SH-SY5Y (cell line): ENCODE measurements at regions not wholly inside any gene's neighbourhood (a gene's known extent, or its start where the extent isn't known, plus 50 kb on each side); places are given as distances from the start of the nearest gene placed in this dataset.

ENCODE experiments used
- GATA2 ChIP-seq: IDR thresholded peaks from 2 replicates; pipeline ENCODE4 v1.6.1; 2011; ENCODE audit warnings: mild to moderate bottlenecking, low read depth, low read length
- GATA3 ChIP-seq: IDR thresholded peaks from 2 replicates; pipeline ENCODE4 v1.6.1; 2011; ENCODE audit warnings: low read depth, mild to moderate bottlenecking, low read length, moderate library complexity

- TF ChIP-seq GATA3: no peak
Measured at GRCh38 chr21:15526798-15527197, 203.0 kb upstream of the USP25 start.

DNA sequence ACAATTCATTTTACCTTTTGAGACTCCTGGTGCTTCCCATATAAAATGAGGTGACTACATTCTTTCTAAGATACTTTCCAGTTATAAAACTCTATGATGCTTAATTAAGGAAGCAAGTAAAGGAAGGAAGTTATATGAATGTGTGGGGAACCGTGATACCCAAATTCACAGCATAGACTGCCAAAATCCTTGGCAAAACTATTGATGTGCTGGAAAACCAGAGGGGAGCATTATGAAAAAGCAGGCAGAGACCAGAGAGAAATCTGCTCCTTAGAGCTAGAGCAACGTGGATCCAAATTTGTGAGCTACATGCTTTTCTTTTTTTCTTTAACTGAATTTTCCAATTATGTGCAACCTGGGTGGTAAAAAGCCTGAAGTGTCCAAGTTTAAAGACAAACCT lies 201.4 kb upstream of the USP25 start:
- no peak for TF ChIP-seq GATA3
- TF ChIP-seq GATA2: no peak

- TF ChIP-seq GATA3: no peak
- TF ChIP-seq GATA2: no peak
Measured at GRCh38 chr21:15531986-15532385, 197.8 kb upstream of the USP25 start.

DNA sequence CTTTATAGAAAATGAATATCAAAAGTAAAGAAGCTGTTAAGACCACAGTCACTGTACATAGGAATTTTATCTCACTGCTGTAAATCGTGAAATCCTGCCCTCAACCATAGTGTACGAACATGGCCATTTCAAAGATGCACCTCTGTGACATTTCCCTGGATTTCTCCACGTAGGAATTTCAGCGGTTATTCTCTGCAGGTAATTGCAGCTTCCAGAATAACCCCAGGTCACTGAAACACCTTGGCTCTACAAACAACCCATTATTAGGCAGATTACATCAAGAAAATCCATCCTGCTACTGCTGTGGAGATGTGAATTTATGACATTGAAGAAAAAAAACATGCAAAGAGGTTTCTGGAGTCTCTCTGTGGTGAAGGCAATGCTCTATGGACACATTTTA lies 196.2 kb upstream of the USP25 start:
- TF ChIP-seq GATA2 (no peak), GATA3 (no peak)

DNA sequence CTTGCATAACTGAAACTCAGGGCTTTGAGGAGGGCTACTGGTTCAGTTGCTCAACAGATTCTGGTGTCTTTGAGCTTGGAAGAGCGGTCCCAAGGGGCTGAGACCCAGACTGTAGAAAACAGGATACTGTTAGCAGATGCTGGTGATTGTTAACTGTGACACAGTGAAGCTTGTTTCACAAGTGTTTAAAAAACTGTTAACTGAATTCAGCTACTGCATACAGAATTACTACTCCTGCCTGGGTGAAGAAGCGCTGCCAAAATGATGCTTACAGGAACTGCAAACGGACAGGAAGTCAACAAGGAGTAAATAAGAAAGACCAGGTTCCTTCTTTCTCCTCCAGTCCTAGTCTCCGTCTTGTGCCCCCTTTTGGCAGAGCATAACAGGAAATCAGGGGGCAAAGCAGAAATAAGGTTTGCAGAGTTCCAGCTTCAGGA lies 195.3 kb upstream of the USP25 start:
- TF ChIP-seq GATA3: no peak
- TF ChIP-seq GATA2: no peak

DNA sequence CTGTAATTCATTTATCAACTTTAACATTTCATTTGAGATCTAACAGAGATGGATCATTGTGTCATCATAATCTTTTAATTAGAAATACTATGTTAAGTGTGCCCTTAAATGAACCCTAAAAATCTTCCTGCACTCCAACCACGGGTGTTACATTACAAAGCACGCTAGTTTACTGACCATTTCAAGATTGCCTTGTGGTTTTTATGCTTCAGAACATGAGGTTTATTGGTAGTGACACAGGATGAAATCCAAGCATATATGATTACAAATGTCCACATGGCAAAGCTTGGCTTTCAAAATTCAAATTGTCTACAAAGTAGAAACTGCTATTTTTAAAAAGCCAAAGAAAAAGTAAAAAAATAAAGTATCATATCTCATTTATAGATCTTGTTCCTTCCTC lies 190.4 kb upstream of the USP25 start:
- TF ChIP-seq GATA2: no peak
- TF ChIP-seq GATA3: no peak

GRCh38 chr21:15543473-15543872 lies 186.3 kb upstream of the USP25 start:
- TF ChIP-seq GATA3 (no peak), GATA2 (no peak)

- TF ChIP-seq GATA3 (no peak), GATA2 (no peak)
Measured at GRCh38 chr21:15549671-15550070, 180.1 kb upstream of the USP25 start.

- TF ChIP-seq GATA3 (no peak), GATA2 (no peak)
Measured at GRCh38 chr21:15552914-15553494, 176.8 kb upstream of the USP25 start.

DNA sequence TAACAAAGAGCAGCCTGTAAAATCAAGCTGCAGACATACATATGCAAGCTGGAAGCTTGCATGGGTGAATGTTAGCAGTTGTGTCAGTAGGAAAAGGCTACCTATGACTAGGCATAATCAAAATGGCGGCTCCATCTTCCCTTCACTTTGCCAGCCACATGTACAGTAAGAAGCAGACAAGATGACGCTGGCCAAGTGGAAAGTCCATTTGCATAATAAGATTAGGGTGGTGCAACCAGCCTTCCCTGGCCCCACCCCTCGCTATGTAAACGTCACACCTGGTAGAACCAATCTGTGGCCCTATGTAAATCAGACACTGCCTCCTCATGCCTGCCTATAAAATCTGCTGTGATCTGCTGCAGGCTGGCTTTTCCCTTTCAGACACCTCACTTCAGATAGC lies 171.9 kb upstream of the USP25 start:
- no peak for TF ChIP-seq GATA2
- no peak for TF ChIP-seq GATA3

DNA sequence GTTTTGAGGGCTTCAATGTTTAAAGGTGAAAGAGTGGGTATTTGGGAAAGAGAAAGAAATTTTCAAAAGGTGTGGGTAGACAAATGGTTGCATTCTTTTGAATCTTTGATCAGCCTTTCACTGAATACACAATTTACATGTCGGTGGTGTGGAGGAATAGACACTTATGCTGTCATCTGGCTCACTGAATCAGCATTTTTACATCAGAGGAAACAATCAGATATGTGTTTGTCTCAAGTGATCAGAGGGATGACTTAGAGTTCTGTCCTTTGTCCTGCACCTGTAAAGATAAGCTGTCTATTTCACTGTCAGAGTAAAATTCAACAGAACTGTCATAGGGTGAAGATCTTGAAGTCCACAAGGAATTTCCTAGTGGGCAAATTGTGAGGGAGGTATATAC lies 170.9 kb upstream of the USP25 start:
- TF ChIP-seq GATA3: no peak
- no peak for TF ChIP-seq GATA2

- TF ChIP-seq GATA3 (no peak), GATA2 (no peak)
Measured at GRCh38 chr21:15559660-15560059, 170.1 kb upstream of the USP25 start.

GRCh38 chr21:15560383-15561056 lies 169.3 kb upstream of the USP25 start:
- no peak for TF ChIP-seq GATA3
- no peak for TF ChIP-seq GATA2

GRCh38 chr21:15562748-15563147 lies 167.0 kb upstream of the USP25 start:
- TF ChIP-seq GATA2 (no peak), GATA3 (no peak)

DNA sequence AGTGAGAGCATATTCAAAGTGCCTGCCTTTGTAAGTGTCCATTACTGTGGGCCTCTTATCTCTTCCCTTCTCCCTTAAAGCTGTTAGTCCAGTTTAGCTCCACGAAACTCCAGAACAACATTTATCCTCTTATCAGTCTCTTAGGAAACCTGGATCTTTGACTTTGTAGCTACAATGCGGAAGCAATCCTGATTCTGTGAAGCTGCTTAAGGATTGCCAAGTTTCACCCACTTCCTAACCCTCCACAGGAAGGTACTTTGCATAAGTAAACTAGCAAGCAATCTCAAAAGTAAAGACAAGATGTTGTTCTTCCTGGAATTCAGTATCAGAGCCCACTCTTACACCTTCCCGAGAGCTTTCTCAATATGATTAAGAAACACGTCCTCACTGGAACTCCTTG lies 164.9 kb upstream of the USP25 start:
- no peak for TF ChIP-seq GATA2
- TF ChIP-seq GATA3: no peak

- peak; percentile 59 for TF ChIP-seq GATA2
- TF ChIP-seq GATA3: peak; percentile 80
Measured at GRCh38 chr21:15566703-15567102, 163.1 kb upstream of the USP25 start.

DNA sequence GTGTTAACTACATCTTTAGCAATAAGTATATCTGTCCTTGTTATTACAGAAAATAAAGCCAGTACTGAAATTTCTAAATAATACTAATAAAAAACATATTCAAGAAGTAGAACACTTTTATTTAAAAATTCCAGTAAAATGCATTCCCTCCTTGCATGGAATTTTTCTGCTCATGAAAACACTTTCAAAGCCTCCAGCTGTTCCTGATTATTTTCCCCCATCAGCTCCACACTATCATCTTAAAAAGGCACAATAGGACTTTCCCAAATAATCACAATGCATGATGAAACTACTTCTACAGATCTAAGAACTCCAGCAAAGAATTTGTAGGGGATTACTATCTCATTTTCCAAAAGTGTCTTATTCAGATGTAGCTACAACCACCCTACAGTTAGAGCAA lies 162.6 kb upstream of the USP25 start:
- no peak for TF ChIP-seq GATA2
- TF ChIP-seq GATA3: no peak

DNA sequence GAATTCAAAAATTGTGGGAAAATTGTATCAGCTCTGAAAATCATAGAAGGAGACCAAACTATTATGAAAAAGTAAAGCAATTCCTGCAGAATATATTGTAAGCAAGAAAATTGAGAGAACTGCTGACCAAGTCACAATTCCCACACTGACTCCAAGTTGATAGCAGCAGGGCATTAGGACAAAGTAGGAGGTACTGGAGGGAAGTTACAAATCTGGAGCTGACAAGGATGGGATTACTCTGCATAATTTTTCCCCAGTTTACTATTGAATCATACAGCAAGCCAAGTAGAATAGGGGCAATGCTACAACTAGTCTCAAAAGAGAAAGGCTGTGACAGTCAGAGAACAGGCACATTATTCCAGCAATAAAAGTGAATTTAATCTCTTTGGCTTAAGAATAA lies 161.3 kb upstream of the USP25 start:
- TF ChIP-seq GATA3 (no peak), GATA2 (no peak)
